ENCODE measurements at regions not wholly inside any gene's neighbourhood (a gene's known extent, or its start where the extent isn't known, plus 50 kb on each side); places are given as distances from the start of the nearest gene placed in this dataset.

DNA sequence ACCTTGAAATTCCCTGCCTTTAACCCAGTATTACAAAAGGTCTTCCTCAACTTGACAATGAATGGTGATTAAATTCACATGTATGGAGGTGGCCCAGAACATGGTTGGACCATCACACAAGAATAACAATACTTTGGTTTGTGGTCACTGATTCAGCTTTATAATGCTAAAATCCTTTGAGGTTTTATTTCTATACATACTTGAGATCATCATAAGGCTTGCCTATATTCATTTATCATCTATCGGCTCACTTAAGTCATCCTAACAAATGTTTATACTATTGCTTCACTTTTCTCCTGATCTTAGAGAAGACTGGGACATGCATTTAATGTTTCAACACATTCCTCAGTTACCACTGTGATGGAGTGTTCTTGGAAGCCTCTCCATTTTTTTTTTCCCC lies 191.3 kb downstream of the DMAC1 start:
- TF ChIP-seq, protein P1, sequence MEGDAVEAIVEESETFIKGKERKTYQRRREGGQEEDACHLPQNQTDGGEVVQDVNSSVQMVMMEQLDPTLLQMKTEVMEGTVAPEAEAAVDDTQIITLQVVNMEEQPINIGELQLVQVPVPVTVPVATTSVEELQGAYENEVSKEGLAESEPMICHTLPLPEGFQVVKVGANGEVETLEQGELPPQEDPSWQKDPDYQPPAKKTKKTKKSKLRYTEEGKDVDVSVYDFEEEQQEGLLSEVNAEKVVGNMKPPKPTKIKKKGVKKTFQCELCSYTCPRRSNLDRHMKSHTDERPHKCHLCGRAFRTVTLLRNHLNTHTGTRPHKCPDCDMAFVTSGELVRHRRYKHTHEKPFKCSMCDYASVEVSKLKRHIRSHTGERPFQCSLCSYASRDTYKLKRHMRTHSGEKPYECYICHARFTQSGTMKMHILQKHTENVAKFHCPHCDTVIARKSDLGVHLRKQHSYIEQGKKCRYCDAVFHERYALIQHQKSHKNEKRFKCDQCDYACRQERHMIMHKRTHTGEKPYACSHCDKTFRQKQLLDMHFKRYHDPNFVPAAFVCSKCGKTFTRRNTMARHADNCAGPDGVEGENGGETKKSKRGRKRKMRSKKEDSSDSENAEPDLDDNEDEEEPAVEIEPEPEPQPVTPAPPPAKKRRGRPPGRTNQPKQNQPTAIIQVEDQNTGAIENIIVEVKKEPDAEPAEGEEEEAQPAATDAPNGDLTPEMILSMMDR (optimal IDR thresholded peaks at IDR 0.05 in 1 of 3, IDR thresholded peaks at IDR 0.05 in 1 of 3, conservative IDR thresholded peaks at IDR 0.05 in 1 of 3; ENCODE audit: extremely low read depth in 1 of 3, insufficient read depth in 2 of 3, low read length in 3 of 3): no peak
- no peak for TF ChIP-seq EZH2 (IDR thresholded peaks at IDR 0.05; ENCODE audit: low read length)

Measured in keratinocyte (primary cell).